ENCODE measurements at regions not wholly inside any gene's neighbourhood (a gene's known extent, or its start where the extent isn't known, plus 50 kb on each side); places are given as distances from the start of the nearest gene placed in this dataset.

DNA sequence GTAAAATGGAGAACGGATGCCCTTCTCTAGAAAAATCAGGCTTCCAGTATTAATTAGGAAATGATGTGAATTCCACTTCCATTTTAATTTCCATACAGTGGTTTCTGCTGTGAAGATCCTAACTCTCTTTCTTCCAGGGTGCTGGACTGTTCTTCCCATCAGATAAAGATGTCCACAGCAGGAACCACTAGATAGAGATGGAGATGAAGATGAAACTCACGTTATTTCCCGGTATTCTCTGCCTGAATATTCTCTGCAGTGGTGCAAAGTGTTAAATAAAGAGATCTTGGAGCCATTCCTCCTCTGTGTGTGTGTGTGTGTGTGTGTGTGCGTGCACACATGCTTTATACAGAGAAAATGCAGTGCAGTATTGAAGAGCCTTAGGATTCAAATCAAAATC is 727.5 kb downstream of the KCNJ2 start:
- H3K9me3 ChIP-seq (ENCODE audit: low read depth, low read length, poor library complexity, severe bottlenecking): no peaks in the 10 kb centered on the region
- no peak overlapping the region for H3K27ac ChIP-seq (ENCODE audit: low read depth, low read length, poor library complexity, severe bottlenecking)
- CTCF ChIA-PET: no interaction called here
- H3K4me3 ChIP-seq (ENCODE audit: low read depth, low read length, poor library complexity, severe bottlenecking): no peak overlapping the region
- no peaks in the 10 kb centered on the region for H3K27me3 ChIP-seq (replicated peaks; ENCODE audit: insufficient read depth, low read depth, low read length, poor library complexity)
- intact Hi-C loops (cut with micrococcal nuclease; ENCODE audit: unreplicated experiment): no loop called here
- no peak for DNase-seq (ENCODE audit: low spot score)
- TF ChIP-seq, protein P1, sequence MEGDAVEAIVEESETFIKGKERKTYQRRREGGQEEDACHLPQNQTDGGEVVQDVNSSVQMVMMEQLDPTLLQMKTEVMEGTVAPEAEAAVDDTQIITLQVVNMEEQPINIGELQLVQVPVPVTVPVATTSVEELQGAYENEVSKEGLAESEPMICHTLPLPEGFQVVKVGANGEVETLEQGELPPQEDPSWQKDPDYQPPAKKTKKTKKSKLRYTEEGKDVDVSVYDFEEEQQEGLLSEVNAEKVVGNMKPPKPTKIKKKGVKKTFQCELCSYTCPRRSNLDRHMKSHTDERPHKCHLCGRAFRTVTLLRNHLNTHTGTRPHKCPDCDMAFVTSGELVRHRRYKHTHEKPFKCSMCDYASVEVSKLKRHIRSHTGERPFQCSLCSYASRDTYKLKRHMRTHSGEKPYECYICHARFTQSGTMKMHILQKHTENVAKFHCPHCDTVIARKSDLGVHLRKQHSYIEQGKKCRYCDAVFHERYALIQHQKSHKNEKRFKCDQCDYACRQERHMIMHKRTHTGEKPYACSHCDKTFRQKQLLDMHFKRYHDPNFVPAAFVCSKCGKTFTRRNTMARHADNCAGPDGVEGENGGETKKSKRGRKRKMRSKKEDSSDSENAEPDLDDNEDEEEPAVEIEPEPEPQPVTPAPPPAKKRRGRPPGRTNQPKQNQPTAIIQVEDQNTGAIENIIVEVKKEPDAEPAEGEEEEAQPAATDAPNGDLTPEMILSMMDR (conservative IDR thresholded peaks at IDR 0.05; ENCODE audit: low read depth, low read length): no peak
- TF ChIP-seq EZH2 (IDR thresholded peaks at IDR 0.05; ENCODE audit: borderline replicate concordance, low read depth, low read length, poor library complexity, severe bottlenecking): no peak
- BruUV-seq (replicated peaks): no TSS peak
- H3K4me1 ChIP-seq (ENCODE audit: insufficient read depth, low read length, poor library complexity, severe bottlenecking): no peaks in the 10 kb centered on the region
- POLR2A ChIA-PET (ENCODE audit: low non-redundant PET): no interaction called here
- no peaks in the 10 kb centered on the region for H3K36me3 ChIP-seq (ENCODE audit: insufficient read depth, low read length, poor library complexity, severe bottlenecking)

DNA sequence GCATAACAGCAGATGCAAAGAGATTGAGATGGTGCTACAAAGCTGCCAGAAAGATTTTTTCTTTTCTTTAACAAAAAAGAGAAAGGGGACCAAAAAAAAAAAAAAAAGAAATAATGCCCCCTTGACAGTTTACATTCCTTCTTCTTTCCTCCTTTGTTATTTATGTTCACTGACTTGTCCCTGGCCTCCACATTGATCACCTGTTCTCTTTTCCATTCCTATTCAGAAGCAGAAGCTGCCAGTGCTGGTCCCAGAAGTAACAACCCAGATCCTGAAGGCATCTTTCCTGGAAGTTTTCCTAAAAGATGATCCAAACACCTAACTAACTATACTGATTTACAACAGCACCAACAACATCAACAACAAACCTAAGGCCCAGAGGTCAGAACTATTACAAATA is 728.1 kb downstream of the KCNJ2 start:
- Histone ChIP-seq H3K4me1 (ENCODE audit: insufficient read depth, low read length, poor library complexity, severe bottlenecking) (no peaks in the 10 kb centered on the region), H3K4me3 (ENCODE audit: low read depth, low read length, poor library complexity, severe bottlenecking) (no peak overlapping the region), H3K9me3 (ENCODE audit: low read depth, low read length, poor library complexity, severe bottlenecking) (no peaks in the 10 kb centered on the region), H3K36me3 (ENCODE audit: insufficient read depth, low read length, poor library complexity, severe bottlenecking) (no peaks in the 10 kb centered on the region), H3K27me3 (replicated peaks; ENCODE audit: insufficient read depth, low read depth, low read length, poor library complexity) (no peaks in the 10 kb centered on the region), H3K27ac (ENCODE audit: low read depth, low read length, poor library complexity, severe bottlenecking) (no peak overlapping the region)
- BruUV-seq (replicated peaks): no TSS peak
- TF ChIP-seq EZH2 (IDR thresholded peaks at IDR 0.05; ENCODE audit: borderline replicate concordance, low read depth, low read length, poor library complexity, severe bottlenecking): no peak
- TF ChIP-seq, protein P1 (conservative IDR thresholded peaks at IDR 0.05; ENCODE audit: low read depth, low read length): no peak
- POLR2A ChIA-PET (ENCODE audit: low non-redundant PET): no interaction called here
- intact Hi-C loops (cut with micrococcal nuclease; ENCODE audit: unreplicated experiment): no loop called here
- CTCF ChIA-PET: no interaction called here
- no peak for DNase-seq (ENCODE audit: low spot score)

DNA sequence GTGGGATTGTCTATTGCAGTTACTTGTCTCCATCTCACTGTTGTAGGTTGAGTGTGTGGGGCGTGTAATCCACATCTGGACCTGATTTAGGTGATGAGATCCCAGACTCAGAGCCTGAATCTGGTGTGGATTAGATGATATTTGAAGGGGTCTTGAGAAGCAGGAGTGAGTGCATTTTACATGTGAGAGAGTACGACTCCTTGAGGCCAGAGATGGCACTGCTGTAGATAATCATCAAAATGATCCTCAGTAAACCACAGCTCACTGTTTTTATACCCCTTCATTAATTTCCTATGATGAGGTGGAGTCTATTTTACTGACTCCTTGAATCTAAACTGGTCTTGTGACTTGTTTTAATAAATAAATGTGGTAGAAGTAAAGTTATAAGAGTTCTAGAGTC is 732.5 kb downstream of the KCNJ2 start:
- Histone ChIP-seq H3K27ac (ENCODE audit: low read depth, low read length, poor library complexity, severe bottlenecking) (no peak overlapping the region), H3K27me3 (replicated peaks; ENCODE audit: insufficient read depth, low read depth, low read length, poor library complexity) (no peaks in the 10 kb centered on the region), H3K9me3 (ENCODE audit: low read depth, low read length, poor library complexity, severe bottlenecking) (peaks cover 4% of the 10 kb centered on the region), H3K36me3 (ENCODE audit: insufficient read depth, low read length, poor library complexity, severe bottlenecking) (no peaks in the 10 kb centered on the region), H3K4me1 (ENCODE audit: insufficient read depth, low read length, poor library complexity, severe bottlenecking) (no peaks in the 10 kb centered on the region), H3K4me3 (ENCODE audit: low read depth, low read length, poor library complexity, severe bottlenecking) (no peak overlapping the region)
- intact Hi-C loops (cut with micrococcal nuclease; ENCODE audit: unreplicated experiment): no loop called here
- BruUV-seq (replicated peaks): no TSS peak
- ChIA-PET POLR2A (ENCODE audit: low non-redundant PET) (no interaction called here), CTCF (no interaction called here)
- no peak for DNase-seq (ENCODE audit: low spot score)
- TF ChIP-seq, protein P1 (conservative IDR thresholded peaks at IDR 0.05; ENCODE audit: low read depth, low read length): no peak
- no peak for TF ChIP-seq EZH2 (IDR thresholded peaks at IDR 0.05; ENCODE audit: borderline replicate concordance, low read depth, low read length, poor library complexity, severe bottlenecking)
